Tibial nerve (tissue), 4 donors: ENCODE measurements at regions not wholly inside any gene's neighbourhood (a gene's known extent, or its start where the extent isn't known, plus 50 kb on each side); places are given as distances from the start of the nearest gene placed in this dataset.

Experiments used
- EP300 ChIP-seq, 2 donors: sonication (generic); formaldehyde crosslinking; IDR thresholded peaks; one replicate each; pipeline ENCODE4 v1.6.1; 2017; ENCODE audit warnings: antibody characterized with exemption in 2 of 2, mild to moderate bottlenecking in 1 of 2
- POLR2A ChIP-seq, 2 donors: fragments of 450-650 bp; IDR thresholded peaks; one replicate each; pipeline ENCODE4 v1.6.1; 2017; ENCODE audit warnings: antibody characterized with exemption in 2 of 2, mild to moderate bottlenecking in 2 of 2, moderate library complexity in 2 of 2
- TF ChIP-seq, protein P1 (sequence below), 5 experiments: fragments of 200-600 bp in 3 of 5; fragments of 450-650 bp in 2 of 5; sonication (generic) in 3 of 5; IDR thresholded peaks; one replicate each; pipeline ENCODE4 v1.5.1; 2016 to 2019; ENCODE audit warnings: antibody characterized with exemption in 5 of 5, mild to moderate bottlenecking in 3 of 5, moderate library complexity in 2 of 5

DNA sequence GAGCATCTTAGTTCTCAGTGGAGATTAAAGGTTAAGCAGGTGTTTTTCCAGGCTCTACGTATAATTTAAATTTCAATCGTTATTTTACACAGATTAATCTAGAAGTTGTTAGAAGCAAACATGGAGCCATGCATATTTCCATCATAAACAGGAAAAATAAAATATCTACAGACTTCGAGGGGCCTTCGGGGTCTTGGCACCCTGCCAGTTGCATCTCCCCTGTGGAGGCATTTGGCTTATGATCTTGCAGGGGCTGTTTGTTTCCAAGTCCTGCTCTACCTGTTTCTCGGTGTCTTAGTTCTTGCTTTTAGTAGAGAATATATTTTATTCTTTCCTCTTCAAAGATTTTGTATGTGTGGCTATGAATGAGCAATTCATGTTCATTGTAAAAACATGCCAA, 67.2 kb upstream of the FAM136A start:
- TF ChIP-seq, protein P1, sequence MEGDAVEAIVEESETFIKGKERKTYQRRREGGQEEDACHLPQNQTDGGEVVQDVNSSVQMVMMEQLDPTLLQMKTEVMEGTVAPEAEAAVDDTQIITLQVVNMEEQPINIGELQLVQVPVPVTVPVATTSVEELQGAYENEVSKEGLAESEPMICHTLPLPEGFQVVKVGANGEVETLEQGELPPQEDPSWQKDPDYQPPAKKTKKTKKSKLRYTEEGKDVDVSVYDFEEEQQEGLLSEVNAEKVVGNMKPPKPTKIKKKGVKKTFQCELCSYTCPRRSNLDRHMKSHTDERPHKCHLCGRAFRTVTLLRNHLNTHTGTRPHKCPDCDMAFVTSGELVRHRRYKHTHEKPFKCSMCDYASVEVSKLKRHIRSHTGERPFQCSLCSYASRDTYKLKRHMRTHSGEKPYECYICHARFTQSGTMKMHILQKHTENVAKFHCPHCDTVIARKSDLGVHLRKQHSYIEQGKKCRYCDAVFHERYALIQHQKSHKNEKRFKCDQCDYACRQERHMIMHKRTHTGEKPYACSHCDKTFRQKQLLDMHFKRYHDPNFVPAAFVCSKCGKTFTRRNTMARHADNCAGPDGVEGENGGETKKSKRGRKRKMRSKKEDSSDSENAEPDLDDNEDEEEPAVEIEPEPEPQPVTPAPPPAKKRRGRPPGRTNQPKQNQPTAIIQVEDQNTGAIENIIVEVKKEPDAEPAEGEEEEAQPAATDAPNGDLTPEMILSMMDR (IDR thresholded peaks at IDR 0.05), result no peak
- no peak for TF ChIP-seq POLR2A (IDR thresholded peaks at IDR 0.05)
- no peak for TF ChIP-seq EP300 (IDR thresholded peaks at IDR 0.05)
